ENCODE measurements at regions not wholly inside any gene's neighbourhood (a gene's known extent, or its start where the extent isn't known, plus 50 kb on each side); places are given as distances from the start of the nearest gene placed in this dataset.

DNA sequence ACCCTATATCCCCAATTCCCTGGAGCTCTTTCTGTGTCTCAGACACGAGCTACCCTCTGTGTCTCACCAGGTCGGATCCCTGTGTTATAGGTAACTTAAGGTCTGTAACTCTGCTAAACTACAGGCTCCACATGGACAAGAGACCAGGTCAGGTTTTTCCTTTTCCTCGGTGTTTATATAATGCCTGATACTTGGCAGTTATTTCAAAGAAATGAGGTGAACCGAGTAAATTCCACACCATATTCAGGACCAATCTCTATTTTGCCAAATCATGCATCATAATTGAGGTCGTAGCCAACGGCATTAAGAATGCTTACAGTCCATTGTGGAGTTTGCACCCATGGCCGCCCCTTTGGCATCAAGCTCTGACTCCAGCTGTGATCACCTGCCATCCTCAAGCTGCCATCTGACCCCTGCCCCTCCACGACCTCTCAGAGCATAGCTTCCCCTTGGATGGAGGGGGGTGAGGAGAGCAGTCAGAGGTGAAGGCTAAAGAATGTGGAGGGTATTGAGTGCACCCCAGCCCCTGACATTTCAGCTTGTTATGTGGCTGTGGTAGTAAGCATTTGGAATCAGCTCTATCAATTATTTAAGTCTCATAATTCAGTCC is 434.7 kb upstream of the RBFOX1 start:
- TF ChIP-seq, protein P1, sequence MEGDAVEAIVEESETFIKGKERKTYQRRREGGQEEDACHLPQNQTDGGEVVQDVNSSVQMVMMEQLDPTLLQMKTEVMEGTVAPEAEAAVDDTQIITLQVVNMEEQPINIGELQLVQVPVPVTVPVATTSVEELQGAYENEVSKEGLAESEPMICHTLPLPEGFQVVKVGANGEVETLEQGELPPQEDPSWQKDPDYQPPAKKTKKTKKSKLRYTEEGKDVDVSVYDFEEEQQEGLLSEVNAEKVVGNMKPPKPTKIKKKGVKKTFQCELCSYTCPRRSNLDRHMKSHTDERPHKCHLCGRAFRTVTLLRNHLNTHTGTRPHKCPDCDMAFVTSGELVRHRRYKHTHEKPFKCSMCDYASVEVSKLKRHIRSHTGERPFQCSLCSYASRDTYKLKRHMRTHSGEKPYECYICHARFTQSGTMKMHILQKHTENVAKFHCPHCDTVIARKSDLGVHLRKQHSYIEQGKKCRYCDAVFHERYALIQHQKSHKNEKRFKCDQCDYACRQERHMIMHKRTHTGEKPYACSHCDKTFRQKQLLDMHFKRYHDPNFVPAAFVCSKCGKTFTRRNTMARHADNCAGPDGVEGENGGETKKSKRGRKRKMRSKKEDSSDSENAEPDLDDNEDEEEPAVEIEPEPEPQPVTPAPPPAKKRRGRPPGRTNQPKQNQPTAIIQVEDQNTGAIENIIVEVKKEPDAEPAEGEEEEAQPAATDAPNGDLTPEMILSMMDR (IDR thresholded peaks at IDR 0.05; ENCODE audit: low read depth, low read length) = no peak
- no peak for TF ChIP-seq EZH2phosphoT487 (IDR thresholded peaks at IDR 0.05; ENCODE audit: low read depth)
